Naive B cell (primary cell): ENCODE measurements at regions not wholly inside any gene's neighbourhood (a gene's known extent, or its start where the extent isn't known, plus 50 kb on each side); places are given as distances from the start of the nearest gene placed in this dataset.
"Not testable (repeated sequence)": the region's sequence is repeated elsewhere in the genome, so short reads cannot be mapped to it uniquely, and the experiment has no call there.

Experiments used
- ATAC-seq, 2 donors: fragments of 150-1000 bp; cut with Tn5 transposase; 2 replicates each; pipeline ENCODE4 v1.10.0; 2021; ENCODE audit warnings: low read depth in 2 of 2, mild to moderate bottlenecking in 2 of 2, moderate library complexity in 2 of 2
- DNase-seq: peaks from one replicate; pipeline ENCODE4 v3.0.0; 2022
- H3K27ac Mint-ChIP-seq, 6 donors: one replicate each; pipeline ENCODE4 v1.8.0; 2020 to 2022; ENCODE audit warnings: mild to moderate bottlenecking in 6 of 6, mixed read lengths in 6 of 6, moderate library complexity in 5 of 6, inconsistent platforms in 2 of 6
- H3K27me3 Mint-ChIP-seq, 3 donors: one replicate each; pipeline ENCODE4 v1.8.0; 2021 to 2022; ENCODE audit warnings: mixed read lengths in 3 of 3, mild to moderate bottlenecking in 1 of 3
- H3K36me3 Mint-ChIP-seq, 2 donors: one replicate each; pipeline ENCODE4 v1.8.0; 2020 to 2022; ENCODE audit warnings: mixed read lengths in 2 of 2, inconsistent platforms in 1 of 2, mild to moderate bottlenecking in 1 of 2
- H3K4me1 Mint-ChIP-seq, 3 donors: one replicate each; pipeline ENCODE4 v1.8.0; 2020 to 2022; ENCODE audit warnings: mixed read lengths in 3 of 3, inconsistent platforms in 1 of 3, mild to moderate bottlenecking in 1 of 3, moderate library complexity in 1 of 3
- H3K4me3 Mint-ChIP-seq, 8 donors: one replicate each; pipeline ENCODE4 v1.8.0; 2020 to 2022; ENCODE audit warnings: mild to moderate bottlenecking in 8 of 8, mixed read lengths in 8 of 8, moderate library complexity in 8 of 8, inconsistent platforms in 2 of 8
- H3K9me3 Mint-ChIP-seq, 7 donors: one replicate each; pipeline ENCODE4 v1.8.0; 2020 to 2022; ENCODE audit warnings: mixed read lengths in 7 of 7, mild to moderate bottlenecking in 5 of 7, inconsistent platforms in 2 of 7, moderate library complexity in 1 of 7

- DNase-seq (no peak), ATAC-seq (no peak)
- H3K4me3 Mint-ChIP-seq = peak overlapping the region in 5 of 8 donors; percentile 26 to 75 (median 64)
- H3K36me3 Mint-ChIP-seq = peaks cover 6 to 10% of the 10 kb centered on the region in 2 donors
- no peaks in the 10 kb centered on the region for H3K27me3 Mint-ChIP-seq
- H3K4me1 Mint-ChIP-seq = peaks cover 68 to 95% (median 83%) of the 10 kb centered on the region in 3 donors
- H3K9me3 Mint-ChIP-seq = peaks cover 0 to 11% (median 0%) of the 10 kb centered on the region in 7 donors
- H3K27ac Mint-ChIP-seq = peak overlapping the region in 5 of 6 donors; percentile 66 to 98 (median 88)
These were observed 62.2 kb upstream of the ECHDC3 start for GRCh38 chr10:11679946-11680345.

GRCh38 chr10:11678074-11678793 lies 63.9 kb upstream of the ECHDC3 start:
- H3K27ac Mint-ChIP-seq = peak overlapping the region in 5 of 6 donors; percentile 64 to 92 (median 86)
- H3K27me3 Mint-ChIP-seq = no peaks in the 10 kb centered on the region
- peaks cover 63 to 95% (median 82%) of the 10 kb centered on the region in 3 donors for H3K4me1 Mint-ChIP-seq
- peaks cover 6 to 10% of the 10 kb centered on the region in 2 donors for H3K36me3 Mint-ChIP-seq
- H3K4me3 Mint-ChIP-seq = peak overlapping the region; percentile 56 to 88 (median 82)
- peaks cover 0 to 11% (median 0%) of the 10 kb centered on the region in 7 donors for H3K9me3 Mint-ChIP-seq
- DNase-seq (peak; percentile 72), ATAC-seq (peak; percentile 73 to 78)

GRCh38 chr10:11677480-11677879 lies 64.7 kb upstream of the ECHDC3 start:
- ATAC-seq = no peak
- no peak for DNase-seq
- H3K27me3 Mint-ChIP-seq = no peaks in the 10 kb centered on the region
- peaks cover 0 to 11% (median 0%) of the 10 kb centered on the region in 7 donors for H3K9me3 Mint-ChIP-seq
- H3K36me3 Mint-ChIP-seq = peaks cover 6 to 10% of the 10 kb centered on the region in 2 donors
- H3K4me1 Mint-ChIP-seq = peaks cover 63 to 95% (median 82%) of the 10 kb centered on the region in 3 donors
- peak overlapping the region; percentile 72 to 92 (median 90) for H3K27ac Mint-ChIP-seq
- peak overlapping the region; percentile 64 to 88 (median 82) for H3K4me3 Mint-ChIP-seq

- no peak for DNase-seq
- peak overlapping the region in 5 of 6 donors; percentile 25 to 87 (median 70) for H3K27ac Mint-ChIP-seq
- peak overlapping the region; percentile 39 to 90 (median 75) for H3K4me3 Mint-ChIP-seq
- H3K27me3 Mint-ChIP-seq = no peaks in the 10 kb centered on the region
- H3K4me1 Mint-ChIP-seq = peaks cover 61 to 90% (median 84%) of the 10 kb centered on the region in 3 donors
- peaks cover 0 to 11% (median 0%) of the 10 kb centered on the region in 7 donors for H3K9me3 Mint-ChIP-seq
- H3K36me3 Mint-ChIP-seq = peaks cover 6 to 10% of the 10 kb centered on the region in 2 donors
- peak; percentile 48 to 51 for ATAC-seq
These were observed 62.2 kb upstream of the USP6NL start for GRCh38 chr10:11673346-11674280.

- H3K27me3 Mint-ChIP-seq = no peaks in the 10 kb centered on the region
- ATAC-seq (no peak), DNase-seq (no peak)
- H3K9me3 Mint-ChIP-seq = peaks cover 0 to 11% (median 0%) of the 10 kb centered on the region in 7 donors
- H3K4me3 Mint-ChIP-seq = peak overlapping the region in 6 of 8 donors; percentile 37 to 90 (median 72)
- H3K4me1 Mint-ChIP-seq = peaks cover 59 to 90% (median 86%) of the 10 kb centered on the region in 3 donors
- peaks cover 6 to 10% of the 10 kb centered on the region in 2 donors for H3K36me3 Mint-ChIP-seq
- peak overlapping the region in 3 of 6 donors; percentile 70 to 87 (median 70) for H3K27ac Mint-ChIP-seq
These were observed 61.4 kb upstream of the USP6NL start for GRCh38 chr10:11672836-11673235.

- H3K4me3 Mint-ChIP-seq = peak overlapping the region in 2 of 8 donors; percentile 25 to 41
- H3K4me1 Mint-ChIP-seq = peaks cover 56 to 90% (median 90%) of the 10 kb centered on the region in 3 donors
- H3K27ac Mint-ChIP-seq = peak overlapping the region in 5 of 6 donors; percentile 33 to 94 (median 82)
- H3K27me3 Mint-ChIP-seq = no peaks in the 10 kb centered on the region
- no peak for ATAC-seq
- H3K9me3 Mint-ChIP-seq = peaks cover 3 to 9% (median 5%) of the 10 kb centered on the region in 7 donors
- peaks cover 6 to 10% of the 10 kb centered on the region in 2 donors for H3K36me3 Mint-ChIP-seq
- no peak for DNase-seq
These were observed 58.9 kb upstream of the USP6NL start for GRCh38 chr10:11670381-11670780.

- H3K4me3 Mint-ChIP-seq = peak overlapping the region; percentile 9 to 86 (median 64)
These were observed 57.6 kb upstream of the USP6NL start for GRCh38 chr10:11668847-11669610.

GRCh38 chr10:11667756-11668155 lies 56.3 kb upstream of the USP6NL start:
- peaks cover 58 to 90% (median 88%) of the 10 kb centered on the region in 3 donors for H3K4me1 Mint-ChIP-seq
- H3K36me3 Mint-ChIP-seq = peaks cover 6 to 10% of the 10 kb centered on the region in 2 donors
- peak; percentile 41 to 56 for ATAC-seq
- no peaks in the 10 kb centered on the region for H3K27me3 Mint-ChIP-seq
- H3K4me3 Mint-ChIP-seq = peak overlapping the region; percentile 25 to 86 (median 70)
- H3K27ac Mint-ChIP-seq = peak overlapping the region in 5 of 6 donors; percentile 28 to 87 (median 78)
- DNase-seq = peak; percentile 47
- H3K9me3 Mint-ChIP-seq = peaks cover 3 to 8% (median 5%) of the 10 kb centered on the region in 7 donors

More at GRCh38 chr10:11668847-11669610, 57.6 kb upstream of the USP6NL start:
- Mint-ChIP-seq H3K36me3 (peaks cover 6 to 10% of the 10 kb centered on the region in 2 donors), H3K4me1 (peaks cover 62 to 92% (median 90%) of the 10 kb centered on the region in 3 donors), H3K27me3 (no peaks in the 10 kb centered on the region), H3K9me3 (peaks cover 3 to 8% (median 5%) of the 10 kb centered on the region in 7 donors), H3K27ac (peak overlapping the region; percentile 28 to 87 (median 68))
- ATAC-seq (no peak), DNase-seq (no peak)

- ATAC-seq = peak; percentile 45 to 54
- Mint-ChIP-seq H3K27ac (peak overlapping the region; percentile 70 to 98 (median 94)), H3K4me3 (peak overlapping the region; percentile 39 to 92 (median 77))
These were observed 52.5 kb upstream of the USP6NL start for GRCh38 chr10:11663763-11664555.

GRCh38 chr10:11663126-11663515 lies 51.7 kb upstream of the USP6NL start:
- not testable (repeated sequence) for DNase-seq, H3K36me3 Mint-ChIP-seq, H3K9me3 Mint-ChIP-seq, ATAC-seq, H3K27me3 Mint-ChIP-seq
- H3K27ac Mint-ChIP-seq = peak overlapping the region; percentile 91 to 98 (median 96)
- peak overlapping the region in 6 of 8 donors; percentile 57 to 89 (median 79) for H3K4me3 Mint-ChIP-seq
- H3K4me1 Mint-ChIP-seq = peaks cover 67 to 89% (median 73%) of the 10 kb centered on the region in 3 donors

More at GRCh38 chr10:11663763-11664555, 52.5 kb upstream of the USP6NL start:
- no peaks in the 10 kb centered on the region for H3K27me3 Mint-ChIP-seq
- peaks cover 3 to 8% (median 5%) of the 10 kb centered on the region in 7 donors for H3K9me3 Mint-ChIP-seq
- DNase-seq = peak; percentile 55
- H3K4me1 Mint-ChIP-seq = peaks cover 68 to 93% (median 81%) of the 10 kb centered on the region in 3 donors
- peaks cover 6 to 10% of the 10 kb centered on the region in 2 donors for H3K36me3 Mint-ChIP-seq

GRCh38 chr10:11661441-11661840 lies 50.0 kb upstream of the USP6NL start:
- peaks cover 56 to 73% (median 62%) of the 10 kb centered on the region in 3 donors for H3K4me1 Mint-ChIP-seq
- no peak for ATAC-seq
- no peak for DNase-seq
- H3K9me3 Mint-ChIP-seq = peaks cover 3 to 8% (median 5%) of the 10 kb centered on the region in 7 donors
- H3K4me3 Mint-ChIP-seq = peak overlapping the region in 6 of 8 donors; percentile 42 to 89 (median 76)
- no peaks in the 10 kb centered on the region for H3K27me3 Mint-ChIP-seq
- peaks cover 6 to 10% of the 10 kb centered on the region in 2 donors for H3K36me3 Mint-ChIP-seq
- peak overlapping the region; percentile 86 to 97 (median 92) for H3K27ac Mint-ChIP-seq
